HEK293 (cell line): ENCODE measurements at regions not wholly inside any gene's neighbourhood (a gene's known extent, or its start where the extent isn't known, plus 50 kb on each side); places are given as distances from the start of the nearest gene placed in this dataset.

ENCODE experiments used
- BCL11A ChIP-seq: fragments of 450-650 bp; formaldehyde crosslinking; IDR thresholded peaks from 2 replicates; pipeline ENCODE4 v1.5.1; 2016; ENCODE audit warnings: low read depth, missing biosample characterization, missing genetic modification characterization
- CTCF ChIP-seq: fragments of 450-650 bp; formaldehyde crosslinking; IDR thresholded peaks from 2 replicates; pipeline ENCODE4 v1.5.1; 2016; ENCODE audit warnings: missing biosample characterization, missing genetic modification characterization
- ZBTB21 ChIP-seq: fragments of 450-650 bp; formaldehyde crosslinking; IDR thresholded peaks from 2 replicates; pipeline ENCODE4 v1.5.1; 2017; ENCODE audit warnings: missing biosample characterization, missing genetic modification characterization
- ZNF114 ChIP-seq: fragments of 450-650 bp; formaldehyde crosslinking; IDR thresholded peaks from 2 replicates; pipeline ENCODE4 v1.5.0; 2017; ENCODE audit warnings: missing biosample characterization, missing genetic modification characterization
- ZNF239 ChIP-seq: fragments of 450-650 bp; formaldehyde crosslinking; IDR thresholded peaks from 2 replicates; pipeline ENCODE4 v1.5.1; 2016; ENCODE audit warnings: missing biosample characterization, missing genetic modification characterization
- ZNF248 ChIP-seq: fragments of 450-650 bp; formaldehyde crosslinking; IDR thresholded peaks from 2 replicates; pipeline ENCODE4 v1.5.1; 2017; ENCODE audit warnings: missing biosample characterization, missing genetic modification characterization
- ZNF777 ChIP-seq: fragments of 450-650 bp; formaldehyde crosslinking; IDR thresholded peaks from 2 replicates; pipeline ENCODE4 v1.5.1; 2017; ENCODE audit warnings: missing biosample characterization, missing genetic modification characterization, borderline replicate concordance
- TF ChIP-seq, protein P1 (sequence below): fragments of 450-650 bp; formaldehyde crosslinking; IDR thresholded peaks from 2 replicates; pipeline ENCODE4 v1.5.1; 2016; ENCODE audit warnings: missing biosample characterization, missing genetic modification characterization
- TF ChIP-seq, protein P2 (sequence below): fragments of 450-650 bp; IDR thresholded peaks from 2 replicates; pipeline ENCODE4 v1.5.1; 2018; ENCODE audit warnings: missing biosample characterization, mild to moderate bottlenecking, missing genetic modification characterization

- TF ChIP-seq ZNF777 (tag by site-specific recombination) (no peak), CTCF (no peak), ZNF239 (tag by site-specific recombination) (no peak), ZNF114 (tag by site-specific recombination) (no peak), ZBTB21 (tag by site-specific recombination) (no peak), BCL11A (tag by site-specific recombination) (no peak), ZNF248 (tag by site-specific recombination) (no peak)
- TF ChIP-seq, protein P1, sequence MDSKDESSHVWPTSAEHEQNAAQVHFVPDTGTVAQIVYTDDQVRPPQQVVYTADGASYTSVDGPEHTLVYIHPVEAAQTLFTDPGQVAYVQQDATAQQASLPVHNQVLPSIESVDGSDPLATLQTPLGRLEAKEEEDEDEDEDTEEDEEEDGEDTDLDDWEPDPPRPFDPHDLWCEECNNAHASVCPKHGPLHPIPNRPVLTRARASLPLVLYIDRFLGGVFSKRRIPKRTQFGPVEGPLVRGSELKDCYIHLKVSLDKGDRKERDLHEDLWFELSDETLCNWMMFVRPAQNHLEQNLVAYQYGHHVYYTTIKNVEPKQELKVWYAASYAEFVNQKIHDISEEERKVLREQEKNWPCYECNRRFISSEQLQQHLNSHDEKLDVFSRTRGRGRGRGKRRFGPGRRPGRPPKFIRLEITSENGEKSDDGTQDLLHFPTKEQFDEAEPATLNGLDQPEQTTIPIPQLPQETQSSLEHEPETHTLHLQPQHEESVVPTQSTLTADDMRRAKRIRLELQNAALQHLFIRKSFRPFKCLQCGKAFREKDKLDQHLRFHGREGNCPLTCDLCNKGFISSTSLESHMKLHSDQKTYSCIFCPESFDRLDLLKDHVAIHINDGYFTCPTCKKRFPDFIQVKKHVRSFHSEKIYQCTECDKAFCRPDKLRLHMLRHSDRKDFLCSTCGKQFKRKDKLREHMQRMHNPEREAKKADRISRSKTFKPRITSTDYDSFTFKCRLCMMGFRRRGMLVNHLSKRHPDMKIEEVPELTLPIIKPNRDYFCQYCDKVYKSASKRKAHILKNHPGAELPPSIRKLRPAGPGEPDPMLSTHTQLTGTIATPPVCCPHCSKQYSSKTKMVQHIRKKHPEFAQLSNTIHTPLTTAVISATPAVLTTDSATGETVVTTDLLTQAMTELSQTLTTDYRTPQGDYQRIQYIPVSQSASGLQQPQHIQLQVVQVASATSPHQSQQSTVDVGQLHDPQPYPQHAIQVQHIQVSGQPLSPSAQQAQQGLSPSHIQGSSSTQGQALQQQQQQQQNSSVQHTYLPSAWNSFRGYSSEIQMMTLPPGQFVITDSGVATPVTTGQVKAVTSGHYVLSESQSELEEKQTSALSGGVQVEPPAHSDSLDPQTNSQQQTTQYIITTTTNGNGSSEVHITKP (tag by site-specific recombination) = no peak
- TF ChIP-seq, protein P2, sequence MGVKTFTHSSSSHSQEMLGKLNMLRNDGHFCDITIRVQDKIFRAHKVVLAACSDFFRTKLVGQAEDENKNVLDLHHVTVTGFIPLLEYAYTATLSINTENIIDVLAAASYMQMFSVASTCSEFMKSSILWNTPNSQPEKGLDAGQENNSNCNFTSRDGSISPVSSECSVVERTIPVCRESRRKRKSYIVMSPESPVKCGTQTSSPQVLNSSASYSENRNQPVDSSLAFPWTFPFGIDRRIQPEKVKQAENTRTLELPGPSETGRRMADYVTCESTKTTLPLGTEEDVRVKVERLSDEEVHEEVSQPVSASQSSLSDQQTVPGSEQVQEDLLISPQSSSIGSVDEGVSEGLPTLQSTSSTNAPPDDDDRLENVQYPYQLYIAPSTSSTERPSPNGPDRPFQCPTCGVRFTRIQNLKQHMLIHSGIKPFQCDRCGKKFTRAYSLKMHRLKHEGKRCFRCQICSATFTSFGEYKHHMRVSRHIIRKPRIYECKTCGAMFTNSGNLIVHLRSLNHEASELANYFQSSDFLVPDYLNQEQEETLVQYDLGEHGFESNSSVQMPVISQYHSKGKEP (tag by site-specific recombination) = no peak
Observed at GRCh38 chr3:99429502-99429901, 208.9 kb upstream of the COL8A1 start.
